ENCODE measurements at regions not wholly inside any gene's neighbourhood (a gene's known extent, or its start where the extent isn't known, plus 50 kb on each side); places are given as distances from the start of the nearest gene placed in this dataset.

DNA sequence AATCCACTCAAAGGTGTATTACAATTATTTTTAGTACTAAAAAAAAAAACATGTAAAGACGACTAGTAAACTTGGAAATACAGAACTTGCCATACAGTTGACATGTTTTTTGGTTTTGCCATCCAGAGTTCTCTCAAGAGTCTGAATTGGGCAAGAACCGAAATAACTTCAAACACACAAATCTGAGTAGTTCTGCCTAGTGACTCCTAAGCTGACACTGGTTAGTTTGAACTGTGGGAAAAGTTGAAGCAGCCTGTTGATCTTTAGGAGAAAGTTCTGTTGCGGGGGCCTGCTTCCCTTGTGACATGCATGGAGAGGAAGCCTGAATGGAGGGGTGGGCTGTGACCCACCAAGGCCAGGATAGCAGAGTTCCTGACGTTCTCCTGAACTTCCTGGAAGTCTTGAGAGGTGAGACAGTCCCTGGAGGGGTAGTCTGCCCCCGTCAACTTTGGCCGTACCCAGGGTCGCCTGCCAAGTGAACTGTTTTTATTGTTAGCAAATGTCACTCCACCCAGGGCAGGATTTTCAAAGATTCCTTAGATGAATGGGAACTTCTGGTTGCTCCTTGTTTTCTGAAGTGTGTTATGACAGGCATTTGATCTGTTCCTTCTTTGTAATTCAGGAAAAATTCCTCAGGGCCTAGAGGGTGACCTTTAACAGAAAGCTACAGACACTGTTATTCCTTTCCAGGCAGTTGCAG is 85.6 kb upstream of the SPTBN1 start:
- H3K27ac Mint-ChIP-seq, result no peak overlapping the region
- H3K9me3 Mint-ChIP-seq, result peaks cover 3 to 22% (median 9%) of the 10 kb centered on the region in 7 donors
- no peak overlapping the region for H2AFZ ChIP-seq (ENCODE audit: insufficient read depth, low read depth, low read length, poor library complexity, severe bottlenecking)
- no peak overlapping the region for H3K27ac ChIP-seq (ENCODE audit: low read depth in 1 of 2, low read length in 2 of 2)
- H3K9me3 ChIP-seq (replicated peaks in 1 of 2; ENCODE audit: control insufficient read depth in 1 of 2, insufficient read depth in 1 of 2, low read length in 2 of 2), result peaks cover 7 to 11% of the 10 kb centered on the region in 2 donors
- no peaks in the 10 kb centered on the region for H3K36me3 ChIP-seq (replicated peaks in 1 of 2; ENCODE audit: control insufficient read depth in 1 of 2, insufficient read depth in 2 of 2, low read length in 2 of 2)
- no peaks in the 10 kb centered on the region for H4K20me1 ChIP-seq (ENCODE audit: insufficient read depth, low read length)
- no peaks in the 10 kb centered on the region for H3K4me1 ChIP-seq (ENCODE audit: control insufficient read depth in 1 of 2, insufficient read depth in 2 of 2, low read length in 2 of 2)
- TF ChIP-seq, protein P1, sequence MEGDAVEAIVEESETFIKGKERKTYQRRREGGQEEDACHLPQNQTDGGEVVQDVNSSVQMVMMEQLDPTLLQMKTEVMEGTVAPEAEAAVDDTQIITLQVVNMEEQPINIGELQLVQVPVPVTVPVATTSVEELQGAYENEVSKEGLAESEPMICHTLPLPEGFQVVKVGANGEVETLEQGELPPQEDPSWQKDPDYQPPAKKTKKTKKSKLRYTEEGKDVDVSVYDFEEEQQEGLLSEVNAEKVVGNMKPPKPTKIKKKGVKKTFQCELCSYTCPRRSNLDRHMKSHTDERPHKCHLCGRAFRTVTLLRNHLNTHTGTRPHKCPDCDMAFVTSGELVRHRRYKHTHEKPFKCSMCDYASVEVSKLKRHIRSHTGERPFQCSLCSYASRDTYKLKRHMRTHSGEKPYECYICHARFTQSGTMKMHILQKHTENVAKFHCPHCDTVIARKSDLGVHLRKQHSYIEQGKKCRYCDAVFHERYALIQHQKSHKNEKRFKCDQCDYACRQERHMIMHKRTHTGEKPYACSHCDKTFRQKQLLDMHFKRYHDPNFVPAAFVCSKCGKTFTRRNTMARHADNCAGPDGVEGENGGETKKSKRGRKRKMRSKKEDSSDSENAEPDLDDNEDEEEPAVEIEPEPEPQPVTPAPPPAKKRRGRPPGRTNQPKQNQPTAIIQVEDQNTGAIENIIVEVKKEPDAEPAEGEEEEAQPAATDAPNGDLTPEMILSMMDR (IDR thresholded peaks at IDR 0.05), result no peak
- H3K27me3 ChIP-seq (ENCODE audit: control insufficient read depth in 2 of 2, insufficient read depth in 2 of 2, low read length in 2 of 2), result no peaks in the 10 kb centered on the region
- no peak overlapping the region for H3K4me2 ChIP-seq (replicated peaks; ENCODE audit: extremely low read depth, low read length, poor library complexity, severe bottlenecking)
- no peaks in the 10 kb centered on the region for H3K79me2 ChIP-seq (ENCODE audit: insufficient read depth, low read length)
- H3K4me3 Mint-ChIP-seq, result no peak overlapping the region
- intact Hi-C loops (cut with micrococcal nuclease), result no loop called here
- no peaks in the 10 kb centered on the region for H3K4me1 Mint-ChIP-seq
- 100% methylated on average over 1 of the region's 7 CpGs for WGBS (ENCODE audit: insufficient coverage)
- H3K27me3 Mint-ChIP-seq (ENCODE audit: low read depth in 3 of 3), result peaks cover 2 to 5% (median 2%) of the 10 kb centered on the region in 3 donors
- H3K36me3 Mint-ChIP-seq, result no peaks in the 10 kb centered on the region
- no peak for DNase-seq
- no peak overlapping the region for H3K9ac ChIP-seq (ENCODE audit: insufficient read depth, low read length, poor library complexity, severe bottlenecking)
- no peak overlapping the region for H3K4me3 ChIP-seq (replicated peaks in 1 of 3; ENCODE audit: low read depth in 2 of 3, low read length in 3 of 3)

DNA sequence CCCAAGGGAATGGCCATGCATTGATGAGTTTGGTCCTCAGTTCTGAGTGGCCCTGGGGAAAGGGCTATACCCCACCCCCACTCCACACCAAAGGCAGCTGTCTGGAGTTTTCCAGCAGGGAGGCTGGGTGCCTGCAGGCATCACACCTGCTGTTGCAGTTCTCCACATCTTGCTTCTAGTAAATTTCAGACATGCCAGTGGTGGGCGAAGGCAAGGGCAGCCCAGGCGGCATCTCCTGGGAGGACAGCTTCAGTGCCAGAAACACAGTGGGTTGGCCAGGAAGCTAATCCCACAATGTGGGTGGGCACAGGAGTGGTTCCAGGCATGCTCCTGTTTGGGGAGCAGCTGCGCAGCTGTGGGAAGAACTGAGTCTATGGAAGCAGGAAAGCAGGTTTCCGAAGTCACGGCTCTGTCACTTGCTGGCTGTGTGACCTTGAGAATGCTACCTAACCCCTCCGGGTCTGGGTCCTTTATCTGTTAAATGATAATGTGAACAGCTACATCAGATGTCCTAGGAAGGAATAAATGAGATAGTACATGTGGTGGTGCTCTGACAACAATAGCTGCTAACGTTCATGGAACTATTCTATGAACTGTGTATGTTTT is 84.6 kb upstream of the SPTBN1 start:
- peaks cover 7 to 11% of the 10 kb centered on the region in 2 donors for H3K9me3 ChIP-seq (replicated peaks in 1 of 2; ENCODE audit: control insufficient read depth in 1 of 2, insufficient read depth in 1 of 2, low read length in 2 of 2)
- no peaks in the 10 kb centered on the region for H3K36me3 ChIP-seq (replicated peaks in 1 of 2; ENCODE audit: control insufficient read depth in 1 of 2, insufficient read depth in 2 of 2, low read length in 2 of 2)
- no peaks in the 10 kb centered on the region for H4K20me1 ChIP-seq (ENCODE audit: insufficient read depth, low read length)
- DNase-seq, result no peak
- H3K27ac ChIP-seq (ENCODE audit: low read depth in 1 of 2, low read length in 2 of 2), result no peak overlapping the region
- intact Hi-C loops (cut with micrococcal nuclease), result no loop called here
- Mint-ChIP-seq H3K4me3 (no peak overlapping the region), H3K36me3 (no peaks in the 10 kb centered on the region), H3K27me3 (ENCODE audit: low read depth in 3 of 3) (peaks cover 2 to 5% (median 3%) of the 10 kb centered on the region in 3 donors), H3K27ac (no peak overlapping the region), H3K9me3 (peaks cover under 1 to 18% (median 9%) of the 10 kb centered on the region in 7 donors), H3K4me1 (no peaks in the 10 kb centered on the region)
- TF ChIP-seq, protein P1 (IDR thresholded peaks at IDR 0.05), result no peak
- 94% methylated on average over 6 of the region's 7 CpGs for WGBS (ENCODE audit: insufficient coverage)
- H3K79me2 ChIP-seq (ENCODE audit: insufficient read depth, low read length), result no peaks in the 10 kb centered on the region
- H2AFZ ChIP-seq (ENCODE audit: insufficient read depth, low read depth, low read length, poor library complexity, severe bottlenecking), result no peak overlapping the region
- no peaks in the 10 kb centered on the region for H3K4me1 ChIP-seq (ENCODE audit: control insufficient read depth in 1 of 2, insufficient read depth in 2 of 2, low read length in 2 of 2)
- no peak overlapping the region for H3K4me2 ChIP-seq (replicated peaks; ENCODE audit: extremely low read depth, low read length, poor library complexity, severe bottlenecking)
- no peaks in the 10 kb centered on the region for H3K27me3 ChIP-seq (ENCODE audit: control insufficient read depth in 2 of 2, insufficient read depth in 2 of 2, low read length in 2 of 2)
- H3K9ac ChIP-seq (ENCODE audit: insufficient read depth, low read length, poor library complexity, severe bottlenecking), result no peak overlapping the region
- H3K4me3 ChIP-seq (replicated peaks in 1 of 3; ENCODE audit: low read depth in 2 of 3, low read length in 3 of 3), result no peak overlapping the region

Measured in CD14-positive monocyte (primary cell).